Left lung (tissue), 4 donors: ENCODE measurements at regions not wholly inside any gene's neighbourhood (a gene's known extent, or its start where the extent isn't known, plus 50 kb on each side); places are given as distances from the start of the nearest gene placed in this dataset.

Experiments
- ATAC-seq: fragments of 200-7000 bp; cut with Tn5 transposase; one replicate; pipeline ENCODE4 v1.9.1; 2020; ENCODE audit warnings: moderate library complexity
- DNase-seq, 4 donors: peaks; one replicate each; pipeline ENCODE4 v3.0.0-alpha.2; 2013 to 2020
- H3K27ac ChIP-seq, 2 donors: fragments of 200-600 bp; sonication (generic) in 1 of 2; one replicate each; pipeline versions ENCODE4 v1.5.0 to v1.8.0; 2020 to 2021
- H3K27me3 ChIP-seq, 2 donors: fragments of 200-600 bp; sonication (generic) in 1 of 2; one replicate each; pipeline versions ENCODE4 v1.5.0 to v1.8.0; 2020 to 2021
- H3K36me3 ChIP-seq, 2 donors: fragments of 200-600 bp; sonication (generic) in 1 of 2; one replicate each; pipeline versions ENCODE4 v1.5.0 to v1.8.0; 2020 to 2021
- H3K4me1 ChIP-seq, 2 donors: fragments of 200-600 bp; one replicate each; pipeline ENCODE4 v1.8.0; 2021
- H3K4me3 ChIP-seq, 2 donors: fragments of 200-600 bp; sonication (generic) in 1 of 2; one replicate each; pipeline versions ENCODE4 v1.5.0 to v1.8.0; 2020 to 2021; ENCODE audit warnings: mild to moderate bottlenecking in 1 of 2
- H3K9me3 ChIP-seq, 2 donors: fragments of 200-600 bp; sonication (generic) in 1 of 2; one replicate each; pipeline versions ENCODE4 v1.5.0 to v1.8.0; 2020 to 2021
- CTCF ChIP-seq, 2 donors: fragments of 200-600 bp; sonication (generic) in 1 of 2; IDR thresholded peaks; one replicate each; pipeline versions ENCODE4 v1.5.0 to v1.8.0; 2021; ENCODE audit warnings: antibody characterized with exemption in 2 of 2
- intact Hi-C, 2 donors: fragments of 100-400 bp; cut with DNase I; formaldehyde crosslinking; loops; one replicate each; pipeline versions ENCODE4 v1.11.2 to v1.14.2; 2022
- donor health status: DM: no; HTN: yes; CAD: no.
- donor health status: DM: no; HTN: no; CAD: no.

GRCh38 chr5:54370982-54371381 lies 60.6 kb upstream of the ARL15 start:
- no peak for DNase-seq
- no peak overlapping the region for H3K27ac ChIP-seq
- no peaks in the 10 kb centered on the region for H3K9me3 ChIP-seq
- intact Hi-C loops = no loop called here
- no peak for ATAC-seq
- no peaks in the 10 kb centered on the region for H3K4me1 ChIP-seq
- H3K36me3 ChIP-seq = no peaks in the 10 kb centered on the region
- no peaks in the 10 kb centered on the region for H3K27me3 ChIP-seq
- TF ChIP-seq CTCF (IDR thresholded peaks at IDR 0.05) = no peak
- H3K4me3 ChIP-seq = no peak overlapping the region

- no peaks in the 10 kb centered on the region for H3K9me3 ChIP-seq
- H3K4me3 ChIP-seq = no peak overlapping the region
- H3K4me1 ChIP-seq = no peaks in the 10 kb centered on the region
- H3K36me3 ChIP-seq = no peaks in the 10 kb centered on the region
- intact Hi-C loops = no loop called here
- TF ChIP-seq CTCF (IDR thresholded peaks at IDR 0.05) = no peak
- no peaks in the 10 kb centered on the region for H3K27me3 ChIP-seq
- DNase-seq (no peak), ATAC-seq (no peak)
- no peak overlapping the region for H3K27ac ChIP-seq
Measured at GRCh38 chr5:54367844-54368243, 57.5 kb upstream of the ARL15 start.

- TF ChIP-seq CTCF (IDR thresholded peaks at IDR 0.05) = no peak
- Histone ChIP-seq H3K27ac (no peak overlapping the region), H3K36me3 (no peaks in the 10 kb centered on the region), H3K9me3 (no peaks in the 10 kb centered on the region), H3K27me3 (no peaks in the 10 kb centered on the region), H3K4me3 (no peak overlapping the region), H3K4me1 (no peaks in the 10 kb centered on the region)
- ATAC-seq = no peak
- intact Hi-C loops = no loop called here
- no peak for DNase-seq
Measured at GRCh38 chr5:54366707-54367106, 56.3 kb upstream of the ARL15 start.

- Histone ChIP-seq H3K4me1 (peaks cover 0 to 6% of the 10 kb centered on the region in 2 donors), H3K27ac (no peak overlapping the region), H3K27me3 (no peaks in the 10 kb centered on the region), H3K4me3 (no peak overlapping the region), H3K36me3 (no peaks in the 10 kb centered on the region), H3K9me3 (no peaks in the 10 kb centered on the region)
- no peak for TF ChIP-seq CTCF (IDR thresholded peaks at IDR 0.05)
- intact Hi-C loops = no loop called here
- no peak for DNase-seq
- no peak for ATAC-seq
Measured at GRCh38 chr5:54363669-54364068, 53.3 kb upstream of the ARL15 start.

GRCh38 chr5:54362992-54363625 lies 52.7 kb upstream of the ARL15 start:
- H3K4me3 ChIP-seq = no peak overlapping the region
- ATAC-seq = no peak
- peaks cover 0 to 6% of the 10 kb centered on the region in 2 donors for H3K4me1 ChIP-seq
- no peak for DNase-seq
- no peaks in the 10 kb centered on the region for H3K9me3 ChIP-seq
- H3K27me3 ChIP-seq = no peaks in the 10 kb centered on the region
- no peaks in the 10 kb centered on the region for H3K36me3 ChIP-seq
- no peak for TF ChIP-seq CTCF (IDR thresholded peaks at IDR 0.05)
- H3K27ac ChIP-seq = no peak overlapping the region
- intact Hi-C loops = no loop called here
